Astrocyte (in vitro differentiated cells and primary cell): ENCODE measurements at regions not wholly inside any gene's neighbourhood (a gene's known extent, or its start where the extent isn't known, plus 50 kb on each side); places are given as distances from the start of the nearest gene placed in this dataset.

Experiments
- DNase-seq: peaks from one replicate; pipeline ENCODE4 v3.0.0-alpha.2; 2010; ENCODE audit warnings: low read depth
- FAIRE-seq: peaks from 2 replicates; lab custom pipeline; 2011; peaks lifted over from hg19 to GRCh38; lab: Jason Lieb, UNC
- H2AFZ ChIP-seq: 2 replicates; pipeline ENCODE4 v1.6.0; 2012; ENCODE audit warnings: low read depth, low read length, inconsistent platforms
- H3K27ac ChIP-seq: 2 replicates; pipeline ENCODE4 v1.5.1; 2011; ENCODE audit warnings: low read depth, low read length, inconsistent platforms
- H3K27me3 ChIP-seq: 2 replicates; pipeline ENCODE4 v1.6.0; 2011; ENCODE audit warnings: low read length, inconsistent platforms; ENCODE audit not compliant: insufficient read depth
- H3K36me3 ChIP-seq: 2 replicates; pipeline ENCODE4 v1.5.1; 2011; ENCODE audit warnings: low read length, inconsistent platforms; ENCODE audit not compliant: insufficient read depth
- H3K4me1 ChIP-seq: 2 replicates; pipeline ENCODE4 v1.5.1; 2011; ENCODE audit warnings: low read length, inconsistent platforms; ENCODE audit not compliant: insufficient read depth
- H3K4me2 ChIP-seq: 2 replicates; pipeline ENCODE4 v1.6.0; 2012; ENCODE audit warnings: low read length, inconsistent platforms
- H3K4me3 ChIP-seq: 2 replicates; pipeline ENCODE4 v1.5.1; 2011; ENCODE audit warnings: low read depth, mild to moderate bottlenecking, low read length, inconsistent platforms; ENCODE audit not compliant: insufficient read depth
- H3K79me2 ChIP-seq: 2 replicates; pipeline ENCODE4 v1.6.0; 2012; ENCODE audit warnings: mild to moderate bottlenecking, low read length, inconsistent platforms; ENCODE audit not compliant: insufficient read depth
- H3K9ac ChIP-seq: 2 replicates; pipeline ENCODE4 v1.6.0; 2012; ENCODE audit warnings: mild to moderate bottlenecking, low read length, inconsistent platforms
- H3K9me3 ChIP-seq: 2 replicates; pipeline ENCODE4 v1.5.1; 2012; ENCODE audit warnings: low read depth, mild to moderate bottlenecking, low read length, inconsistent platforms; ENCODE audit not compliant: insufficient read depth
- H4K20me1 ChIP-seq: 2 replicates; pipeline ENCODE4 v1.6.0; 2012; ENCODE audit warnings: low read length, inconsistent platforms; ENCODE audit not compliant: insufficient read depth
- H3K27ac Mint-ChIP-seq: one replicate; pipeline ENCODE4 v1.8.0; 2021; ENCODE audit warnings: mild to moderate bottlenecking, mixed read lengths; ENCODE audit not compliant: unreplicated experiment
- H3K27me3 Mint-ChIP-seq: one replicate; pipeline ENCODE4 v1.8.0; 2021; ENCODE audit warnings: low read depth, mixed read lengths; ENCODE audit not compliant: unreplicated experiment
- H3K36me3 Mint-ChIP-seq: one replicate; pipeline ENCODE4 v1.8.0; 2021; ENCODE audit warnings: low read depth, mixed read lengths; ENCODE audit not compliant: unreplicated experiment
- H3K4me1 Mint-ChIP-seq: one replicate; pipeline ENCODE4 v1.8.0; 2021; ENCODE audit warnings: low read depth, mixed read lengths; ENCODE audit not compliant: unreplicated experiment
- H3K4me3 Mint-ChIP-seq: one replicate; pipeline ENCODE4 v1.8.0; 2021; ENCODE audit warnings: mild to moderate bottlenecking, moderate library complexity, mixed read lengths; ENCODE audit not compliant: unreplicated experiment
- H3K9me3 Mint-ChIP-seq: one replicate; pipeline ENCODE4 v1.8.0; 2021; ENCODE audit warnings: mild to moderate bottlenecking, mixed read lengths; ENCODE audit not compliant: unreplicated experiment
- EZH2 ChIP-seq: IDR thresholded peaks from 2 replicates; pipeline ENCODE4 v1.6.1; 2012; ENCODE audit warnings: mild to moderate bottlenecking, low read length, inconsistent platforms; ENCODE audit not compliant: insufficient read depth
- TF ChIP-seq, protein P1 (sequence below): IDR thresholded peaks from 2 replicates; pipeline ENCODE4 v1.5.1; 2011; ENCODE audit warnings: low read depth, mild to moderate bottlenecking, inconsistent platforms, low read length, moderate library complexity; ENCODE audit not compliant: insufficient read depth

- no peak overlapping the region for H3K9ac ChIP-seq
- peaks cover 2% of the 10 kb centered on the region for H3K4me1 ChIP-seq
- no peaks in the 10 kb centered on the region for H3K36me3 ChIP-seq
- H3K27ac Mint-ChIP-seq: no peak overlapping the region
- DNase-seq: peak; percentile 1
- H3K9me3 ChIP-seq: no peaks in the 10 kb centered on the region
- TF ChIP-seq, protein P1, sequence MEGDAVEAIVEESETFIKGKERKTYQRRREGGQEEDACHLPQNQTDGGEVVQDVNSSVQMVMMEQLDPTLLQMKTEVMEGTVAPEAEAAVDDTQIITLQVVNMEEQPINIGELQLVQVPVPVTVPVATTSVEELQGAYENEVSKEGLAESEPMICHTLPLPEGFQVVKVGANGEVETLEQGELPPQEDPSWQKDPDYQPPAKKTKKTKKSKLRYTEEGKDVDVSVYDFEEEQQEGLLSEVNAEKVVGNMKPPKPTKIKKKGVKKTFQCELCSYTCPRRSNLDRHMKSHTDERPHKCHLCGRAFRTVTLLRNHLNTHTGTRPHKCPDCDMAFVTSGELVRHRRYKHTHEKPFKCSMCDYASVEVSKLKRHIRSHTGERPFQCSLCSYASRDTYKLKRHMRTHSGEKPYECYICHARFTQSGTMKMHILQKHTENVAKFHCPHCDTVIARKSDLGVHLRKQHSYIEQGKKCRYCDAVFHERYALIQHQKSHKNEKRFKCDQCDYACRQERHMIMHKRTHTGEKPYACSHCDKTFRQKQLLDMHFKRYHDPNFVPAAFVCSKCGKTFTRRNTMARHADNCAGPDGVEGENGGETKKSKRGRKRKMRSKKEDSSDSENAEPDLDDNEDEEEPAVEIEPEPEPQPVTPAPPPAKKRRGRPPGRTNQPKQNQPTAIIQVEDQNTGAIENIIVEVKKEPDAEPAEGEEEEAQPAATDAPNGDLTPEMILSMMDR: no peak
- no peak for TF ChIP-seq EZH2
- H3K27me3 ChIP-seq: no peaks in the 10 kb centered on the region
- peaks cover 7% of the 10 kb centered on the region for H3K4me1 Mint-ChIP-seq
- no peak overlapping the region for H3K27ac ChIP-seq
- no peaks in the 10 kb centered on the region for H3K36me3 Mint-ChIP-seq
- FAIRE-seq: no peak
- no peaks in the 10 kb centered on the region for H3K79me2 ChIP-seq
- no peaks in the 10 kb centered on the region for H4K20me1 ChIP-seq
- H3K4me2 ChIP-seq: no peak overlapping the region
- peaks cover 34% of the 10 kb centered on the region for H3K27me3 Mint-ChIP-seq
- no peaks in the 10 kb centered on the region for H3K9me3 Mint-ChIP-seq
- no peak overlapping the region for H3K4me3 Mint-ChIP-seq
- no peak overlapping the region for H2AFZ ChIP-seq
- no peak overlapping the region for H3K4me3 ChIP-seq
Observed at GRCh38 chr2:128786316-128786715, 467.6 kb upstream of the HS6ST1 start.

DNA sequence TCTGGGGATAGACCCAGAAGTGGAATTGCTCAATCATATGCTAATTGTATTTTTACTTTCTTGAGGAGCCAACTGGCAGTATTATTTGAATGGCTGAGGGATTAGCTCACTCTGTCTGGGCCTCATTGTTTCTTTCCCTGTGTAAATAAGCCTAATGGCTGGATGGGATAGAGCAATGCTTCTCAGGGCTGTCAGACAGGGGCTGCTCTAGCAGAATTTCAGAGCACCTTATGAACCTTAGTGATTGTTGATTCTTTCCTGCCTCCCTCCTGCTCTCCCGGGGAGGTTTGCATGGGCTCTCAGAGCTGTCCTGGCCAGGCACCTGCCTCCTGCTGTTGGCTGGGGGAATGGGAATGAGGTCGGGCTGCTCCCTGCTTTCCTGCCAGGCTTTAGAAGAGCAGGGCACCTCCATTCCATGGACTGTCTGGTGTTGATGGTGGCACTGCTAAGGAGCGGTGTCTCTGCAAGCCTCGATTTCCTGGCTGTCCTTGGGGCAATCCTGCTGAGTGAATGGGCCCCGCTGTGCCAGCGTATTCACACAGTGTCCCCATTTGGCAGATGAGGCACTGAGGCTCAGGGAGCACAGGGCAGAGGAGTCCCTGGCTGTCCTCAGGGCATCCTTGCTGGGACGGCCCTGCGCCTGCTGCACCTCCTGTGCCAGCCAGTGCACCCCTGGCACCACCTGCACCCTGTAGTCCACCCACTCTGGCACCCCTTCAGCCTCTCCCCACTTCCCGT is 468.2 kb upstream of the HS6ST1 start:
- TF ChIP-seq EZH2: no peak
- TF ChIP-seq, protein P1: no peak
- H3K27ac Mint-ChIP-seq: peak overlapping the region; percentile 42
- peaks cover 29% of the 10 kb centered on the region for H3K27me3 Mint-ChIP-seq
- Histone ChIP-seq H3K9ac (no peak overlapping the region), H3K9me3 (no peaks in the 10 kb centered on the region), H3K79me2 (no peaks in the 10 kb centered on the region), H3K27ac (peak overlapping the region; percentile 26), H4K20me1 (no peaks in the 10 kb centered on the region), H3K4me1 (peaks cover 2% of the 10 kb centered on the region), H3K27me3 (no peaks in the 10 kb centered on the region), H3K4me2 (no peak overlapping the region), H3K4me3 (no peak overlapping the region), H3K36me3 (no peaks in the 10 kb centered on the region), H2AFZ (no peak overlapping the region)
- DNase-seq (peak; percentile 28), FAIRE-seq (no peak)
- no peaks in the 10 kb centered on the region for H3K9me3 Mint-ChIP-seq
- H3K4me3 Mint-ChIP-seq: no peak overlapping the region
- no peaks in the 10 kb centered on the region for H3K36me3 Mint-ChIP-seq
- H3K4me1 Mint-ChIP-seq: peaks cover 7% of the 10 kb centered on the region

DNA sequence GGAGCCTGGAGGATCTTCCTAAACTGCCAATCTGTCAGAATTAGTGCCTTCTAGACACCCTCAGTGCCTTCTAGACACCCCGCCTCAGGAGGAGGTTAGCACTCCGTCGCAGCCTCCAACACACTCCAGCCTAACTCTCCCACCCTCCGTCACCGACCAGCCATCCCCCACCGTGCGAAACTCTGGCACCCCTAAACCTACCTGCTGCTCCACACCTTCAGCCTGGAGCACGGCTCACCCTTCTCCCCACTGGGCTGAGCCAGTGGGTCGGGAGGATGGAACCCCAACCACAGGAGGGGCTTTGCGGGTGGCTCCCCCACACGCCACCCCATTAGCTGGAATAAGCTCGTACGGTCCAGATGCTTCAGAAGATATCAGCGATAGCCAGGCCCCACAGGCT is 468.9 kb upstream of the HS6ST1 start:
- DNase-seq (no peak), FAIRE-seq (no peak)
- no peak overlapping the region for H3K27ac ChIP-seq
- Mint-ChIP-seq H3K4me3 (no peak overlapping the region), H3K9me3 (no peaks in the 10 kb centered on the region), H3K27ac (no peak overlapping the region), H3K4me1 (peaks cover 7% of the 10 kb centered on the region), H3K36me3 (no peaks in the 10 kb centered on the region), H3K27me3 (peaks cover 23% of the 10 kb centered on the region)
- no peaks in the 10 kb centered on the region for H3K79me2 ChIP-seq
- H3K4me1 ChIP-seq: peaks cover 2% of the 10 kb centered on the region
- H3K27me3 ChIP-seq: no peaks in the 10 kb centered on the region
- no peaks in the 10 kb centered on the region for H3K36me3 ChIP-seq
- H3K9me3 ChIP-seq: no peaks in the 10 kb centered on the region
- H3K4me2 ChIP-seq: no peak overlapping the region
- TF ChIP-seq EZH2: no peak
- TF ChIP-seq, protein P1: no peak
- no peak overlapping the region for H3K4me3 ChIP-seq
- no peak overlapping the region for H3K9ac ChIP-seq
- no peak overlapping the region for H2AFZ ChIP-seq
- H4K20me1 ChIP-seq: no peaks in the 10 kb centered on the region
